ENCODE measurements at regions not wholly inside any gene's neighbourhood (a gene's known extent, or its start where the extent isn't known, plus 50 kb on each side); places are given as distances from the start of the nearest gene placed in this dataset.
"Not testable (repeated sequence)": the region's sequence is repeated elsewhere in the genome, so short reads cannot be mapped to it uniquely, and the experiment has no call there.

DNA sequence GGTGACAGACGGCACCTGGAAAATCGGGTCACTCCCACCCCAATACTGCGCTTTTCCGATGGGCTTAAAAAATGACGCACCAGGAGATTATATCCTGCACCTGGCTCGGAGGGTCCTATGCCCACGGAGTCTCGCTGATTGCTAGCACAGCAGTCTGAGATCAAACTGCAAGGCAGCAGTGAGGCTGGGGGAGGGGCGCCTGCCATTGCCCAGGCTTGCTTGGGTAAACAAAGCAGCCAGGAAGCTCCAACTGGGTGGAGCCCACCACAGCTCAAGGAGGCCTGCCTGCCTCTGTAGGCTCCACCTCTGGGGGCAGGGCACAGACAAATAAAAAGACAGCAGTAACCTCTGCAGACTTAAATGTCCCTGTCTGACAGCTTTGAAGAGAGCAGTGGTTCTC, 307.4 kb downstream of the DOK5 start:
- H3K27me3 ChIP-seq (ENCODE audit: control insufficient read depth, insufficient read depth, low read length); H3K9me3 ChIP-seq (ENCODE audit: control insufficient read depth, insufficient read depth, low read length): not testable (repeated sequence)

DNA sequence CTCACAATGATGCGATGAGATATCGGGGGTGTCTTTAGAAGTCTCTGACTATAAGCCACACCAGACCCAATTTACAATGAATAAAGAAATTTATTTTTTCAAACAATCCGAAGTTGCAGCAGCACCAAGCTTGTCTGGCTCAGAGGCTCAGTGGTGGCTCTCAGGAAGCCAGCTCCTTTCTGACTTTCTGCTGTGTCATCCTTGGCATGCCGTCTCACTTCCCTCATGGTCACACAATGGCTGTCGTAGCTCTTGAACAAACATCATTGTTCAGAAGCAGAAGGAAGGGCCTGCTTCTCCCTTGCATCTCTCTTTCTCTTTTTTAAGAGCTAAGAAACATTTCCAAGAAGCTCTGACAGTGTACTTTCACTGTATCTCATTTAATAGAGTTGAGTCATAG, 299.0 kb downstream of the DOK5 start:
- no peak for DNase-seq (ENCODE audit: low read depth in 4 of 6, low spot score in 6 of 6)
- Histone ChIP-seq H3K27me3 (ENCODE audit: control insufficient read depth, insufficient read depth, low read length) (no peaks in the 10 kb centered on the region), H3K36me3 (ENCODE audit: control insufficient read depth, insufficient read depth, low read length) (no peaks in the 10 kb centered on the region), H3K27ac (ENCODE audit: low read depth, low read length) (no peak overlapping the region), H3K9me3 (ENCODE audit: control insufficient read depth, insufficient read depth, low read length) (no peaks in the 10 kb centered on the region), H3K4me3 (ENCODE audit: low read depth, low read length) (no peak overlapping the region), H3K4me1 (ENCODE audit: control insufficient read depth, insufficient read depth, low read length) (no peaks in the 10 kb centered on the region)
- 79% methylated on average over 3 of the region's 5 CpGs for WGBS (ENCODE audit: insufficient coverage)

More for the DNA sequence above, 307.4 kb downstream of the DOK5 start:
- not testable (repeated sequence) for DNase-seq (ENCODE audit: low read depth in 4 of 6, low spot score in 6 of 6); H3K36me3 ChIP-seq (ENCODE audit: control insufficient read depth, insufficient read depth, low read length); H3K27ac ChIP-seq (ENCODE audit: low read depth, low read length); H3K4me3 ChIP-seq (ENCODE audit: low read depth, low read length); H3K4me1 ChIP-seq (ENCODE audit: control insufficient read depth, insufficient read depth, low read length)
- WGBS (ENCODE audit: insufficient coverage), result no CpG with 5 or more reads among the region's 9 CpGs

DNA sequence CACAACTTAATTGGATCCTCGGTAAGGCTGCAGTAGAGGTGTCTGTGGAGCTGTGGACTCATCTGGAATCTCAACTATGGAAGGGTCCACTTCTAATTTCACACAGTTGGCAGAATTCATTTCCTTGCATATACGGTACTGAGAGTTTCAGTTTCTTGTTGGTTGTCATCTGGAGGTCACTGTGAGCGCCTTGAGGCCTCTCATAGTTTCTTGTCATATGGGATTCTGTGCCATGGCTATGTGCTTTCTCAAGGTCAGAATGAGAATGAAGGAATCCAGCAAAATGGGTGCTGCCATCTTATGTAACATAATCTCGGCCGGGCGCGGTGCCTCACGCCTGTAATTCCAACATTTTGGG, 298.2 kb downstream of the DOK5 start:
- no peaks in the 10 kb centered on the region for H3K9me3 ChIP-seq (ENCODE audit: control insufficient read depth, insufficient read depth, low read length)
- 100% methylated on average over 7 of the region's 8 CpGs for WGBS (ENCODE audit: insufficient coverage)
- no peak for DNase-seq (ENCODE audit: low read depth in 4 of 6, low spot score in 6 of 6)

DNA sequence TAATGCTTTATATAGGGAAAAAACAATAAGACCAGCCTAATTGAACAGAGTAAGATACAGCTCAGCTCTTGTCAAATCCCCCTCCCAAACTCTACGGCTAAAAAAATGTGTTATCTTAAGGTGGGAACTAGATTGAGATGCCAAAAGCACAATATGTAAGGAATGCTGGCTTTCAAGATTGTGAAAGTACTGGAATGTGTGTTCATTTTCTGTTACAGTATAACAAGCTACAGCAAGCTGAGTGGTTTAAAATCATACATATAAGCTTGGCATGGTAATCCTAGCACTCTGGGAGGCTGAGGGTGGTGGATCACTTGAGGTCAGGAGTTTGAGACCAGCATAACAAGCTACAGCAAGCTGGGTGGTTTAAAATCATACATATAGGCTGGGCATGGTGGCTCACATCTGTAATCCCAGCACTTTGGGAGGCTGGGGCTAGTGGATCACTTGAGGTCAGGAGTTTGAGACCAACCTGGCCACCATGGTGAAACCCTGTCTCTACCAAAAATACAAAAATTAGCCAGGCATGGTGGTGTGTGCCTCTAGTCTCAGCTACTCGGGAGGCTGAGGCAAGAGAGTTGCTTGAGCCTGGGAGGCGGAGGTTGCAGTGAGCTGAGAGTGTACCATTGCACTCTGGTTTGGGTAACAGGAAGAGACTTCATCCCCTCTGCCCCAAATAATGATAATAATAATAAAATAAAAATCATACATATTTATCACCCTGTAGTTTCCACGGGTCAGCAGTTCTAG, 297.7 kb downstream of the DOK5 start:
- Histone ChIP-seq H3K9me3 (ENCODE audit: control insufficient read depth, insufficient read depth, low read length) (no peaks in the 10 kb centered on the region), H3K27me3 (ENCODE audit: control insufficient read depth, insufficient read depth, low read length) (no peaks in the 10 kb centered on the region), H3K4me3 (ENCODE audit: low read depth, low read length) (no peak overlapping the region), H3K36me3 (ENCODE audit: control insufficient read depth, insufficient read depth, low read length) (no peaks in the 10 kb centered on the region), H3K27ac (ENCODE audit: low read depth, low read length) (no peak overlapping the region), H3K4me1 (ENCODE audit: control insufficient read depth, insufficient read depth, low read length) (no peaks in the 10 kb centered on the region)
- peak in 1 of 6 donors; percentile 35 for DNase-seq (ENCODE audit: low read depth in 4 of 6, low spot score in 6 of 6)
- WGBS (ENCODE audit: insufficient coverage), result no CpG with 5 or more reads among the region's 4 CpGs

More for the DNA sequence above, 298.2 kb downstream of the DOK5 start:
- Histone ChIP-seq H3K4me3 (ENCODE audit: low read depth, low read length) (no peak overlapping the region), H3K36me3 (ENCODE audit: control insufficient read depth, insufficient read depth, low read length) (no peaks in the 10 kb centered on the region), H3K4me1 (ENCODE audit: control insufficient read depth, insufficient read depth, low read length) (no peaks in the 10 kb centered on the region), H3K27me3 (ENCODE audit: control insufficient read depth, insufficient read depth, low read length) (no peaks in the 10 kb centered on the region), H3K27ac (ENCODE audit: low read depth, low read length) (no peak overlapping the region)

DNA sequence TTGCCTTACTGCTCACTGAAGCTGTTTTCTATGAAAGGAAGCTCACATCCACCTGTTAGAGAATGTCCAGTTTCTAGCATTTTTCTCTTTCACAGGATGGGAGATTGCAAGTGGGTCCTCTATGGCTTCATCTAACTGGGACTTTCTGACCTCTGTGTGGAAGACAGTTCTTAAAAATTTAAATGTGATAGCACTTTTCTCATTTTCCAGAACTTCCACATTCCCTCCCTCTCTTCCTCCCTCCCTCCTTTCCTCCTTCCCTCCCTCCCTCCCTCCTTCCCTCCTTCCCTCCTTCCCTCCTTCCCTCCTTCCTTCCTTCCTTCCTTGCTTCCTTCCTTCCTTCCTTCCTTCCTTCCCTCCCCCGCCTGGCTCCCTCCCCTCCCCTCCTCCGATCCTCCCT, 291.1 kb downstream of the DOK5 start:
- Histone ChIP-seq H3K4me3 (ENCODE audit: low read depth, low read length) (no peak overlapping the region), H3K27me3 (ENCODE audit: control insufficient read depth, insufficient read depth, low read length) (no peaks in the 10 kb centered on the region), H3K36me3 (ENCODE audit: control insufficient read depth, insufficient read depth, low read length) (no peaks in the 10 kb centered on the region), H3K9me3 (ENCODE audit: control insufficient read depth, insufficient read depth, low read length) (no peaks in the 10 kb centered on the region), H3K27ac (ENCODE audit: low read depth, low read length) (no peak overlapping the region), H3K4me1 (ENCODE audit: control insufficient read depth, insufficient read depth, low read length) (no peaks in the 10 kb centered on the region)
- DNase-seq (ENCODE audit: low read depth in 4 of 6, low spot score in 6 of 6), result no peak
- no CpG with 5 or more reads among the region's 2 CpGs for WGBS (ENCODE audit: insufficient coverage)

GRCh38 chr20:54763366-54763765, 288.0 kb downstream of the DOK5 start:
- no peaks in the 10 kb centered on the region for H3K4me1 ChIP-seq (ENCODE audit: control insufficient read depth, insufficient read depth, low read length)
- no peaks in the 10 kb centered on the region for H3K27me3 ChIP-seq (ENCODE audit: control insufficient read depth, insufficient read depth, low read length)
- no peaks in the 10 kb centered on the region for H3K36me3 ChIP-seq (ENCODE audit: control insufficient read depth, insufficient read depth, low read length)
- WGBS (ENCODE audit: insufficient coverage), result no CpG with 5 or more reads among the region's 1 CpG
- H3K4me3 ChIP-seq (ENCODE audit: low read depth, low read length), result no peak overlapping the region
- no peak for DNase-seq (ENCODE audit: low read depth in 4 of 6, low spot score in 6 of 6)
- no peak overlapping the region for H3K27ac ChIP-seq (ENCODE audit: low read depth, low read length)
- H3K9me3 ChIP-seq (ENCODE audit: control insufficient read depth, insufficient read depth, low read length), result no peaks in the 10 kb centered on the region

DNA sequence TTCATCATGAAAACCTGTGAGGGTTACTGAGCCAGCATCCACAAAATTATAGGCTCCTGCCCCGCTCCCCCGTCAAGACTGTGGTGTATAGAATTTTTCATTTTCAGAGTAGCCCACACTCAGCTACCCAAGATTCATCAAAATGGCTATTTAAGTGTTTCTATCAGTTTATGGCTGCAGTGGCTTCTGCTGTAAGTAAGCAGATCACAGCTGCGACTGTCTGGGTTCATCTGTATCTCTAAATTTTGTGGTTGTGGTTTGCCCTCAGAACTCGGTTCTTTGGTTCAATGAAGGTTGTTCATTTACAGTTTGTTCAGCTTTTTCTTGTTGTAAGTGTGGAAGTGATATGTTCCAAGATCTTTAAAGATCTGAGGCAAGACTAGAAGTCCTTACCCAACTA, 284.2 kb downstream of the DOK5 start:
- H3K9me3 ChIP-seq (ENCODE audit: control insufficient read depth, insufficient read depth, low read length), result no peaks in the 10 kb centered on the region
- no peak overlapping the region for H3K27ac ChIP-seq (ENCODE audit: low read depth, low read length)
- DNase-seq (ENCODE audit: low read depth in 4 of 6, low spot score in 6 of 6), result no peak
- H3K27me3 ChIP-seq (ENCODE audit: control insufficient read depth, insufficient read depth, low read length), result no peaks in the 10 kb centered on the region
- H3K36me3 ChIP-seq (ENCODE audit: control insufficient read depth, insufficient read depth, low read length), result no peaks in the 10 kb centered on the region
- H3K4me3 ChIP-seq (ENCODE audit: low read depth, low read length), result no peak overlapping the region
- no peaks in the 10 kb centered on the region for H3K4me1 ChIP-seq (ENCODE audit: control insufficient read depth, insufficient read depth, low read length)
- 100% methylated on average over 1 of the region's 4 CpGs for WGBS (ENCODE audit: insufficient coverage)

DNA sequence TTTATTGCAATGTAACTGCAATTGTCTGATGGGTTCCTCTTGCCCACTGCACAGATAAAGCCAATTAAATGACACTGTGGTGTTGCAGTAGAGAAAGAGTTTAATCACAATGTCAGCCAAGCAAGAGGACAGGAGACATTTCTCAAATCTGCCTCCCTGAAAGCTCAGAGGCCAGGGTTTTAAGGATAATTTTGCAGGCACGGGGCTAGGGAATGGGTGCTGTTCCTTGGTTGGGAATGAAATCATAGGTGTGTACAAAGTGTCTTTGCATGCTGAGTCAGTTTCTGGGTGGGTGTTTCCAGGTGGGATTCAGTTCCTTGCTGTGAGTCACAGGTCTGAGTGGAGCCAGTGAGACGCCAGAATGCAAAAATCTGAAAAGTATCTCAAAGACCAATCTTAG, 271.4 kb downstream of the DOK5 start:
- 91% methylated on average over 2 of the region's 2 CpGs for WGBS (ENCODE audit: insufficient coverage)

DNA sequence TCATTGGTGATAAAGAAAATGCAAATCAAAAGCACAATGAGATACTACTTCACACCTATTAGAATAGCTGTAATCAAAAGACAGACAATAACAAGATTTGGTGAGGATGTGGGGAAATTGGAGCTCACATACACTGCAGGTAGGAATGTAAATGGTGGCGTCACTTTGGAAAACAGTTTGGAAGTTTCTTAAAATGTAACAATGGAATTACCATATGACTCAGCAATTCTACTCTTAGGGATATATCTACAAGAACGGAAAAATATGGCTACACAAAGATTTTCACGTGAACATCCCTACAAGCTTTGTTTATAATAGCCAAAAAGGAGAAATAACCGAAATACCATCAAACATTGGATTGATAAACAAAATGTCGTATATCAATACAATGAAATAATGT, 270.4 kb downstream of the DOK5 start:
- Histone ChIP-seq H3K4me3 (ENCODE audit: low read depth, low read length) (no peak overlapping the region), H3K36me3 (ENCODE audit: control insufficient read depth, insufficient read depth, low read length) (no peaks in the 10 kb centered on the region), H3K27me3 (ENCODE audit: control insufficient read depth, insufficient read depth, low read length) (no peaks in the 10 kb centered on the region), H3K27ac (ENCODE audit: low read depth, low read length) (no peak overlapping the region), H3K4me1 (ENCODE audit: control insufficient read depth, insufficient read depth, low read length) (no peaks in the 10 kb centered on the region), H3K9me3 (ENCODE audit: control insufficient read depth, insufficient read depth, low read length) (no peaks in the 10 kb centered on the region)
- no peak for DNase-seq (ENCODE audit: low read depth in 4 of 6, low spot score in 6 of 6)
- WGBS (ENCODE audit: insufficient coverage), result no CpG with 5 or more reads among the region's 5 CpGs

More for the DNA sequence above, 271.4 kb downstream of the DOK5 start:
- H3K27me3 ChIP-seq (ENCODE audit: control insufficient read depth, insufficient read depth, low read length), result no peaks in the 10 kb centered on the region
- no peaks in the 10 kb centered on the region for H3K9me3 ChIP-seq (ENCODE audit: control insufficient read depth, insufficient read depth, low read length)
- DNase-seq (ENCODE audit: low read depth in 4 of 6, low spot score in 6 of 6), result no peak
- H3K27ac ChIP-seq (ENCODE audit: low read depth, low read length), result no peak overlapping the region
- no peak overlapping the region for H3K4me3 ChIP-seq (ENCODE audit: low read depth, low read length)
- no peaks in the 10 kb centered on the region for H3K4me1 ChIP-seq (ENCODE audit: control insufficient read depth, insufficient read depth, low read length)
- no peaks in the 10 kb centered on the region for H3K36me3 ChIP-seq (ENCODE audit: control insufficient read depth, insufficient read depth, low read length)

- Histone ChIP-seq H3K4me1 (ENCODE audit: control insufficient read depth, insufficient read depth, low read length) (no peaks in the 10 kb centered on the region), H3K4me3 (ENCODE audit: low read depth, low read length) (no peak overlapping the region), H3K27me3 (ENCODE audit: control insufficient read depth, insufficient read depth, low read length) (no peaks in the 10 kb centered on the region), H3K9me3 (ENCODE audit: control insufficient read depth, insufficient read depth, low read length) (no peaks in the 10 kb centered on the region), H3K27ac (ENCODE audit: low read depth, low read length) (no peak overlapping the region), H3K36me3 (ENCODE audit: control insufficient read depth, insufficient read depth, low read length) (no peaks in the 10 kb centered on the region)
- WGBS (ENCODE audit: insufficient coverage), result no CpG with 5 or more reads among the region's 2 CpGs
- DNase-seq (ENCODE audit: low read depth in 4 of 6, low spot score in 6 of 6), result no peak
Measured at GRCh38 chr20:54744097-54744496, 268.7 kb downstream of the DOK5 start.

All from spinal cord (tissue), 9 donors.